HAP-1 (cell line): ENCODE measurements at regions not wholly inside any gene's neighbourhood (a gene's known extent, or its start where the extent isn't known, plus 50 kb on each side); places are given as distances from the start of the nearest gene placed in this dataset.
A peak's percentile ranks its signal among the peaks of the same experiment; 100 is the strongest.
"Not testable (repeated sequence)": the region's sequence is repeated elsewhere in the genome, so short reads cannot be mapped to it uniquely, and the experiment has no call there.

Experiments used
- DNase-seq, 2 experiments: peaks; one replicate each; pipeline ENCODE4 v3.0.0-alpha.2; 2016 to 2020; ENCODE audit warnings: low spot score in 2 of 2
- H3K27me3 ChIP-seq: fragments of 250-450 bp; sonication (Bioruptor Pico); 2 replicates; pipeline ENCODE4 v1.5.1; 2020; ENCODE audit warnings: low read depth, mild to moderate bottlenecking, moderate library complexity
- H3K36me3 ChIP-seq: fragments of 250-450 bp; sonication (Bioruptor Pico); replicated peaks from 2 replicates; pipeline ENCODE4 v1.5.1; 2020; ENCODE audit warnings: mild to moderate bottlenecking
- H3K4me1 ChIP-seq: fragments of 250-450 bp; sonication (Bioruptor Pico); 2 replicates; pipeline ENCODE4 v1.5.1; 2020; ENCODE audit warnings: mild to moderate bottlenecking
- H3K4me3 ChIP-seq: fragments of 250-450 bp; sonication (Bioruptor Pico); 2 replicates; pipeline ENCODE4 v1.5.1; 2020; ENCODE audit warnings: mild to moderate bottlenecking, moderate library complexity
- H3K9me3 ChIP-seq: fragments of 250-450 bp; sonication (Bioruptor Pico); 2 replicates; pipeline ENCODE4 v1.5.1; 2020; ENCODE audit warnings: mild to moderate bottlenecking, moderate library complexity
- in situ Hi-C: fragments of 300-500 bp; cut with MboI; formaldehyde crosslinking; loops from 3 replicates; pipeline ENCODE4 v1.14.3; 2020; ENCODE audit warnings: low sequenced_read_pairs, inconsistent platforms, mixed read lengths

DNA sequence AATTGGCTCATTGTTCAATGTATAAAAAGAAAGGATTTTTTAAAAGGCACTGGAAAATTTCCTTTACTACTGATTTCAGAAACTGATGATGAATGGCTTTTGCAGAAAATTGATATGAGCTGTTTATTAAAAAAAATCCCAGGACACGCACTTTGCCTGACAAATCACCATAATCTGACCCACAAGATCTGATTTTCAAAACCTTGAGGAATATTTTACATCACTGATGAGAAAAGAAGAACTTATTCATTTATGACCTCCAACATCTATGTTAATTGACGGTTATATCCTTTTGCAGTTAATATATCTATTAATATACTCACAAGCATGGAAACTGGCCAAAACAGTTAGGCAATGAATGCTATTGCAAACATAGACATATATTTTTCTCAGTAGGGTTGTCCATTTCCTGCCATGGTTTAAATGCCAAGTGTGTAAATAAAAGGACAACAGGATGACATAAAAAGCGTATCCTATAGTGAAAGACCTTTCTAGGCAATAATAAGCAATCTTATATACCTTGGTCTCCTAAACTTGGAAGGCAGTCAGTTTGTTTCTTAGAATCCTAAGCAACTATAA lies 109.7 kb upstream of the SLC7A14 start:
- in situ Hi-C loops = loop anchor here (25.0 kb wide), 1 partner anchor 283 kb away; the partner anchor contains the start of gene CLDN11

DNA sequence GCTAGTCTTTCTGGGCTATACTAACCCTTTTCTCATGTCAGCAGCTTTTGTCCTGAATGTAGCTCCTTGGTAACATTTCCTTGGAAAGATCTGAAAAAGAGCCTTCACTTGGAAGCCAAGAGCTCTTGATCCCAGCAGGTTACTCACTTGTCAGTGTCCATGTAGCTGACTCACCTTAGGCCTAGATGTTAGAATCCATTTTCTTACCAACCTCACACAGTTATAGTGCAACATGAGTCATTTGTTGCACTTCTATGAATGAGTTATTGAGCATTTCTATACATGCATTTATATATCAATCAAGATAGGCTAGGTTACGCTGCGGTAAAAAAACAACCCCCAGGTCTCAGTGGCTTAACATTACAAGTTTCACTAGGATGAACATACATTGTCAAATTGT lies 106.8 kb upstream of the SLC7A14 start:
- Histone ChIP-seq H3K9me3 (no peaks in the 10 kb centered on the region), H3K4me3 (no peak overlapping the region), H3K36me3 (no peaks in the 10 kb centered on the region), H3K27me3 (no peaks in the 10 kb centered on the region), H3K4me1 (peaks cover 26% of the 10 kb centered on the region)
- DNase-seq = no peak
- in situ Hi-C loops = loop anchor here (25.0 kb wide), 1 partner anchor 280 kb away; the partner anchor contains the start of gene CLDN11

More for the DNA sequence above, 109.7 kb upstream of the SLC7A14 start:
- Histone ChIP-seq H3K4me1 (peaks cover 8% of the 10 kb centered on the region), H3K27me3 (no peaks in the 10 kb centered on the region), H3K4me3 (no peak overlapping the region), H3K36me3 (no peaks in the 10 kb centered on the region), H3K9me3 (no peaks in the 10 kb centered on the region)
- no peak for DNase-seq

DNA sequence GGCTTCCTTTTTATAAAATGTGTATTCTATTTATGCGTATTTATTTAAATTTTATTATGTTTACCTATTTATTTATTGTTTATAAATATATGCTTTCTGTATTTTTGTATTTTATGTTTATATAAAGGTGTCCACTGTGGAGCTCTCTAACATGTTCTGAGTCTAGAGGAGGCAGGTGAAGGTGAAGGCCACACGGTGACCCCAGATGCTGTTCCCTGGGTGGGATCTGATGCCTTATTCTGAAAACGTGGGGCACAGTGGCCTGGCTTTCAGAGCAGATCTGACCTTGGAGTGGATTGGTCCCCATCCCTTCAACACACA lies 104.7 kb upstream of the SLC7A14 start:
- Histone ChIP-seq H3K9me3 (no peaks in the 10 kb centered on the region), H3K27me3 (no peaks in the 10 kb centered on the region), H3K4me1 (peaks cover 26% of the 10 kb centered on the region), H3K4me3 (no peak overlapping the region), H3K36me3 (no peaks in the 10 kb centered on the region)
- in situ Hi-C loops = loop anchor here (25.0 kb wide), 1 partner anchor 278 kb away; the partner anchor contains the start of gene CLDN11
- DNase-seq = no peak

DNA sequence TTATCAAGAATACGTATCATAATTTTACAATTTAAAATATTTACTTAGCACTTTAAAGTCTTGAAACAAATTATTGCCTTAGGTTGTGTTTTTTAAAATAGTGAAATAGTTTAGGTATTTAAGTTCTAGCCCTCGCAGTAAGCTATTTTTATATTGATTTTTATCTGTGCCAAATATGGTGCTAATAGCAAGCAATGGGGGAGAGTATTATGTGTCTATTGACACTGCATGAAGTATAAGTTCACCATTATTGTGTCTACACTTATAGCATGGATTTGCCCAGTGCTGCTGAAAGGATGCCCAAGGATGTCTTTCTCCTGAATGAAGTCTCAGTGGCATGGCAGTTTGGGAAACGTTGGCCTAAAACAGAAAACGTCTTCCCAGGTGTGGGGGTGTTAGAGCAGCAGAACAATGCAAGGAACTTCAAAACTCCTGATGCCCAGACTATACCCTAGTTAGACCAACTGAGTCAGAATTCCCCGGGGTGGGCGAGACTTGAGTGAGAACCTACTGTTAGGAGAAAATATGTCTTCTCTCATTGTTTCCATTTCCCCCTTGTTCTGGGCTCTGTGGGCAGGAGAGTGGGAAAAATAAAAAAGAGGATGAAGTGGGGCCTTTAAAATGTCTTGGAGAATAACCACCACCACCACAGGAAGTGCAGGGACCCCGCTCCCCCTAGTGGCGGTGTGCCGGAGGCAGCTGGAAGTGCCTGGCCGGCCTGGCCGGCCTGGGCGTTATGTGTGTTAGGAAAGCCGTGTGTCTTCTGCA lies 104.2 kb upstream of the SLC7A14 start:
- Histone ChIP-seq H3K27me3 (no peaks in the 10 kb centered on the region), H3K4me1 (peaks cover 26% of the 10 kb centered on the region), H3K9me3 (no peaks in the 10 kb centered on the region), H3K4me3 (no peak overlapping the region), H3K36me3 (no peaks in the 10 kb centered on the region)
- in situ Hi-C loops = loop anchor here (25.0 kb wide), 1 partner anchor 278 kb away; the partner anchor contains the start of gene CLDN11
- peak; percentile 65 to 89 for DNase-seq

DNA sequence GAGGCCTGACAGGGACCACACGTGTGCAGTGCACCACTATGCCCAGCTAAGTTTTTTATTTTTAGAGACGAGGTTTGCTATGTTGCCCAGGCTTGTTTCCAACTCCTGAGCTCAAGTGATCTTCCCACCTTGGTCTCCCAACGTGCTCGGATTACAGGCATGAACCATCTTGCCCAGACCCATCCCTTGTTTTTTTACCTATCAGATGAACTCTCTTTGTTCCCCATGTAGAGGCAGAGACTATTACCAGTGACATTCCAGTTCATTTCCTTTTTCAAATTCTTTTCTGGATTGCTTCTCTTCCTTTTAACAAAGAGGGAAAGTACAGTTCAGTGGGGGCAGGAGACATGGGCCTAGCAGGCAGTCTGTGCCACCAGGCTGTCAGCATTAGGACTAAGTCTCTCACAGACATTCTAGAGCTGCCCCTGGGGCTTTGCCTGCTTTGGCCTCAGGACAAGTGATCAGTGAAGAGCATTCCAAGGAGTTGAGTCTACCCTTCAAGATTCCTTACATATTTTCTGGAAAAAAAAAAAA lies 103.5 kb upstream of the SLC7A14 start:
- Histone ChIP-seq H3K9me3 (no peaks in the 10 kb centered on the region), H3K4me3 (no peak overlapping the region), H3K4me1 (peaks cover 26% of the 10 kb centered on the region), H3K36me3 (no peaks in the 10 kb centered on the region), H3K27me3 (no peaks in the 10 kb centered on the region)
- in situ Hi-C loops = loop anchor here (25.0 kb wide), 1 partner anchor 277 kb away; the partner anchor contains the start of gene CLDN11
- peak; percentile 76 to 83 for DNase-seq

DNA sequence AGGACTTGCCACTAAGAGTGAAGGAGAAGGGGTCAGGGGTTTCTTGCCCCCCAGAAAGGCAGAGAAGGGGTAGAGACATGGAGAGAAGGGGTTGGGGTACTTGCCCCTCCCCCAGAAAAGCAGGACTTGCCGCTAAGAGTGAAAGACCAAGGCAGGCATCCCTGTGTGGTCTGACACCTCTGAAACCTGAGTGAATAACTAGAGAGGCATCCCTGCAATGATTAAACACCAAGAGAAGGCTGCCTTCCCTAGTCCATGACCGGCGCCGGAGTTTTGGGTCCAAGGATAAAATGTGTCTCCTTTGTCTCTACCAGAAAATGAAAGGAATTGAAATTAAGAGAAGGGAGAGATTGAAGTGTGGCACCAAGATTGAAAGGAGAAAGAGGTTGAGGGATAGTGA lies 102.3 kb upstream of the SLC7A14 start:
- H3K4me1 ChIP-seq = peaks cover 26% of the 10 kb centered on the region
- DNase-seq, H3K36me3 ChIP-seq, H3K9me3 ChIP-seq, H3K27me3 ChIP-seq, H3K4me3 ChIP-seq: not testable (repeated sequence)
- in situ Hi-C loops = loop anchor here (25.0 kb wide), 1 partner anchor 276 kb away; the partner anchor contains the start of gene CLDN11

DNA sequence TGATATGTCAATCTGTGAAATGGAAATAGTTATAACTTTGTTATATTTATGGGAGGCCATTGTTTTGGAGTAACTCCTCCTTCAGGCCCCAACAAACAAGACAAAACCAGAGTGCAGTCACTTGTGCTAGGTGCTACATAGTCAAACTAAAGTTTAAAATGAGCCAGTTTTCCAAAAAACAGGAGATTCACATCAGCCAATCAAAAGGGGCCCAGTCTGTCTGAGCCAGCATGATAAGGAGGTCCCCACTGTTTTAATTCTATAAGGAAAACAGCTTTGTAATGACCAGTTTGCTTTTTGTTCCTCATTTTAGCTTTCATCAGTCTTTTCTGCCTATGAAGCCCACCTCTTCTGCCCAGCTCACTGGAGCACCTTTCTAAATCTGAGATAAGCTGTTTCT lies 94.7 kb upstream of the SLC7A14 start:
- no peaks in the 10 kb centered on the region for H3K27me3 ChIP-seq

DNA sequence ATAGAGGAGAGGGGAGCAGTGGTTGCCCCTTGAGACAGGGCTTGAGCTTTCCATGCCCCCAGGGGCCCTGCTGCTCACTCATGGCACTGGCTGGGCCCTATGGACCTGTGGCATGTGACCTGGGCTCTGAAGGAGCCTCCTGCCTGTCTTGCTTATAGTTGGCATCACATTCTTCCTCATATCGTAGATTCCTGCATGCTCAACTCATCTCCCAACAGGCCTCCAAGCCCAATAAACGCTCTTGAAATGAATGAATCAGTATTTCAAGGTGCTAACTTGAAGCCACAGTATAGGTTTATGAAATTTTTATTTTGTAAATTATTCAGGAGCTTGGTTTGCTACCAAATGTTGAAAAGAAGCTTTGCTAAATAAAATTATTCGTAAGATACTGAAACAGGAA lies 93.3 kb upstream of the SLC7A14 start:
- H3K4me1 ChIP-seq = no peaks in the 10 kb centered on the region
- no peak for DNase-seq
- in situ Hi-C loops = loop anchor here (25.0 kb wide), 1 partner anchor 267 kb away; the partner anchor contains the start of gene CLDN11
- H3K4me3 ChIP-seq = no peak overlapping the region
- no peaks in the 10 kb centered on the region for H3K36me3 ChIP-seq
- no peaks in the 10 kb centered on the region for H3K9me3 ChIP-seq
- no peaks in the 10 kb centered on the region for H3K27me3 ChIP-seq

More for the DNA sequence above, 94.7 kb upstream of the SLC7A14 start:
- Histone ChIP-seq H3K4me3 (no peak overlapping the region), H3K36me3 (no peaks in the 10 kb centered on the region), H3K4me1 (no peaks in the 10 kb centered on the region), H3K9me3 (no peaks in the 10 kb centered on the region)
- in situ Hi-C loops = loop anchor here (25.0 kb wide), 1 partner anchor 268 kb away; the partner anchor contains the start of gene CLDN11
- DNase-seq = no peak

DNA sequence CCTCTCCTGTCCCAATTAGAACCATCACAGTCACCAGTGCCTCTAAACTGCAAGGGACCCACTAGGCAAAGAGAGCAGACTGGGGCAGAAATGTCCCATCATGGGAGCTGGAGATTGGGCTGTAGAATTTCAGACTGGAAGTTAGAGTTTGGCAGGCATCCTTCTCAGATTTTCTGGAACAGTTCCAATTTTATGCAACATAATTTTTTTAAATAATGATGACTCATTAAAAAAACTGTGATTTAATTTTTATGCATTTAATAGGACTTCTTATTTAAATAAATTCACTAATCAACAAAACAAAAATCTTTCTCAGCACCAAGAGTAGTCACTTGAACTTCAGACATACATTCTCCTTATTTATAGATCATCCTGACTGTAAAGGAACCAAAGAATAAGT lies 84.6 kb upstream of the SLC7A14 start:
- Histone ChIP-seq H3K27me3 (no peaks in the 10 kb centered on the region), H3K9me3 (no peaks in the 10 kb centered on the region), H3K36me3 (no peaks in the 10 kb centered on the region), H3K4me1 (no peaks in the 10 kb centered on the region), H3K4me3 (no peak overlapping the region)
- in situ Hi-C loops = no loop called here
- no peak for DNase-seq

DNA sequence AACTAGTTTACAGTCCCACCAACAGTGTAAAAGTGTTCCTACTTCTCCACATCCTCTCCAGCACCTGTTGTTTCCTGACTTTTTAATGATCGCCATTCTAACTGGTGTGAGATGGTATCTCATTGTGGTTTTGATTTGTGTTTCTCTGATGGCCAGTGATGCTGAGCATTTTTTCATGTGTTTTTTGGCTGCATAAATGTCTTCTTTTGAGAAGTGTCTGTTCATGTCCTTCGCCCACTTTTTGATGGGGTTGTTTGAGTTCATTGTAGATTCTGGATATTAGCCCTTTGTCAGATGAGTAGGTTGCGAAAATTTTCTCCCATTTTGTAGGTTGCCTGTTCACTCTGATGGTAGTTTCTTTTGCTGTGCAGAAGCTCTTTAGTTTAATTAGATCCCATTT lies 77.1 kb upstream of the SLC7A14 start:
- in situ Hi-C loops, H3K4me3 ChIP-seq, H3K27me3 ChIP-seq, H3K9me3 ChIP-seq, DNase-seq, H3K36me3 ChIP-seq, H3K4me1 ChIP-seq: not testable (repeated sequence)

DNA sequence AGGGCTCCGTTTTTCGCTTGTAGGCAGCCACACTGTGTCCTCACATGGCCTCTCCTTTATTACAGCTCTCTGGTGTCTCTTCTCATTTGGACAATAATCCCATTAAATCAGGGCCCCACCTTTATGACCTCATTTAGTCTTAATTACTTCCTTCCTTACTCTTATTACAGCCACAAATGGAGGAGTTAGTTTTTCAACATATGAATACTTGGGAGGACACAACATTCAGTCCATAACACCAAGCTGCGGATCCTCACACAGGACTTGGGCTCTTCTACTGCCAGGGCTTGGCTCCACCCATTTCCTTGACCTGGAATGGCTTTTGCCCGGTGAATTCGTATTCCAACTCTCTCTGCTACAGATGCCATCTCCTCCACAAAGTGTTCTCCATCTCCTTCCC lies 74.3 kb upstream of the SLC7A14 start:
- H3K36me3 ChIP-seq = no peaks in the 10 kb centered on the region
- no peaks in the 10 kb centered on the region for H3K4me1 ChIP-seq
- no peak overlapping the region for H3K4me3 ChIP-seq
- H3K9me3 ChIP-seq = 0 out of 2 replicates have a peak, but pooled peaks cover 3% of the 10 kb centered on the region
- H3K27me3 ChIP-seq = no peaks in the 10 kb centered on the region
- DNase-seq = no peak
- in situ Hi-C loops = no loop called here

DNA sequence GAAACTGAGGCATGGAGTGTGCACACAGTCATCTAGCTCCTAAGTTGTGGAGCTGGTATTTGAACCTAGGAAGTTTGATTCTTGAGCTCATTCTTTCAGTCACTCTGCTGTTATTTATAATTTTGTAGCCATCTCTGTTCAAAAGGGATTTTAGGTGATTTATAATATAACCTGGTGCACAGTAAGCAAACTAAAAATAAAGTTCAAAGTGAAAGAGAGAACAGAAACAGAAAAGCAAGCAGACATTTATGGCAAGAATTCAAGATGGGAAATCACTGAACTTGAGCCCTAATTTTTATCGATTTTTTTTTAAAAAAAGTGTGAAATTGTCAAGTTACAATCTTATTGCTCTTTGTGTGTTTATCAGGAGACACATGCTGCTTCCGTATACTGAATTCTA lies 71.4 kb upstream of the SLC7A14 start:
- H3K4me1 ChIP-seq = no peaks in the 10 kb centered on the region
- in situ Hi-C loops = no loop called here
- DNase-seq = no peak
- H3K36me3 ChIP-seq = no peaks in the 10 kb centered on the region
- H3K4me3 ChIP-seq = no peak overlapping the region
- no peaks in the 10 kb centered on the region for H3K27me3 ChIP-seq
- H3K9me3 ChIP-seq = no peaks in the 10 kb centered on the region

DNA sequence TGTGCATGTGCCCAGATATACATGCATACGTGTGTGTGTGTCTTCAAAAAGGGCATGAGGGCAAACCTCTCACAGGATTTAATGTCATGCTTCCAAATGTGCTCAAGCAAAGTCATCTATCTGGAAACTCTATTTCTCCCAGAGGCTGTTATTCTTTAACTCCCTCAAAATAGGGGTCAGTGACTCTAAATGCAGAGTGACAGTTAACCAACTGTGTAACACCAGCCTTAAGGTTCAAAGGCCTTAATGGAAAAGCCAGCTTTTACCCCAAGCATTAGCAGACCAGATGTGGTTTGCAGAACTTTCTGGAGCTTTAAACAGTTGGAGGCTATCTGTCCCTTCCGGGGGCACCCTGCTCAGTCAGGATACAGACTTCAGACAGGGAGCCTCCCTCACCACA lies 70.4 kb upstream of the SLC7A14 start:
- Histone ChIP-seq H3K27me3 (no peaks in the 10 kb centered on the region), H3K4me3 (no peak overlapping the region), H3K36me3 (no peaks in the 10 kb centered on the region), H3K9me3 (no peaks in the 10 kb centered on the region), H3K4me1 (no peaks in the 10 kb centered on the region)
- in situ Hi-C loops = no loop called here
- DNase-seq = no peak

DNA sequence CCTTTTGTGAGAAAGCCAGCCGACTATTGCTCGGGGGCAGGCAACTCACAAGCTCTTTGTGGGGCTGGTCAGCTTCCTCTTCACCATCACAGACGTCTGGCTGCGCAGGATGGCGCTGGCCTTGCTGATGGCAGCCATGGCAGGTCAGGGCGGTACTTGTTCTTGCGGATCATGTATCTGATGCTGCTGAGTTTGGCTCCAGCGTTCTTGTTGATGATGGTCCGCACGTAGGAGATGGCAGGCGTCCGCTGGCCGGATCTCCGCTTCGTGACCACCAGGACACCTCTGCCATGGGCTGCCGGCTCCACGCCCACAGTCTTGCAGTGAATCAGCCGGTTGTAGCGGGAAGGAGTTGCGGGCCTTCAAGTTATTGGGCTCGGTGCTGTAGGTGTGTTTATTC lies 67.9 kb upstream of the SLC7A14 start:
- in situ Hi-C loops = no loop called here
- peaks cover 4% of the 10 kb centered on the region; the same call in 1 of the 2 replicates for H3K27me3 ChIP-seq
- DNase-seq = no peak
- H3K4me1 ChIP-seq = no peaks in the 10 kb centered on the region
- H3K9me3 ChIP-seq = no peaks in the 10 kb centered on the region
- no peak overlapping the region for H3K4me3 ChIP-seq
- H3K36me3 ChIP-seq = no peaks in the 10 kb centered on the region
